Pancreas (tissue), 10 donors: ENCODE measurements at regions not wholly inside any gene's neighbourhood (a gene's known extent, or its start where the extent isn't known, plus 50 kb on each side); places are given as distances from the start of the nearest gene placed in this dataset.

Experiments used
- ATAC-seq, 4 donors: fragments of 200-7000 bp; cut with Tn5 transposase; one replicate each; pipeline versions ENCODE4 v1.8.0 to v1.9.1; 2020; ENCODE audit warnings: mild to moderate bottlenecking in 4 of 4, moderate library complexity in 4 of 4
- DNase-seq, 6 donors: peaks; one replicate each; pipeline ENCODE4 v3.0.0-alpha.2; 2020
- FAIRE-seq: peaks from 2 replicates; lab custom pipeline; 2012; peaks lifted over from hg19 to GRCh38; lab: Jason Lieb, UNC
- H3K27ac ChIP-seq, 4 donors: fragments of 200-600 bp; sonication (generic); 1 replicate in 3 of 4; 2 replicates in 1 of 4; pipeline versions ENCODE4 v1.5.0 to v1.8.0; 2020
- H3K27me3 ChIP-seq, 4 donors: fragments of 200-600 bp; one replicate each; pipeline ENCODE4 v1.8.0; 2021
- H3K36me3 ChIP-seq, 3 donors: fragments of 200-600 bp; sonication (generic) in 1 of 3; one replicate each; pipeline versions ENCODE4 v1.5.0 to v1.8.0; 2020 to 2021
- H3K4me1 ChIP-seq, 3 donors: fragments of 200-600 bp; one replicate each; pipeline ENCODE4 v1.8.0; 2021
- H3K4me3 ChIP-seq, 4 donors: fragments of 200-600 bp; sonication (generic) in 2 of 4; one replicate each; pipeline versions ENCODE4 v1.5.0 to v1.8.0; 2020 to 2021
- H3K9me3 ChIP-seq, 4 donors: fragments of 200-600 bp; one replicate each; pipeline ENCODE4 v1.8.0; 2021
- WGBS, 2 donors: extraction: QIAGEN DNeasy Blood & Tissue Kit; methylation state at CpG; one replicate each; pipeline ENCODE4 v1.1.7; 2013; 5-methylcytosine and 5-hydroxymethylcytosine counted together
- intact Hi-C, 3 donors: fragments of 100-400 bp; cut with DNase I; formaldehyde crosslinking; loops; one replicate each; pipeline versions ENCODE4 v1.11.1 to v1.14.2; 2022
- TF ChIP-seq, protein P1 (sequence below), 4 donors: fragments of 200-600 bp; sonication (generic) in 3 of 4; IDR thresholded peaks; one replicate each; pipeline versions ENCODE4 v1.5.0 to v1.8.0; 2021; ENCODE audit warnings: antibody characterized with exemption in 4 of 4
- donor health status: healthy with polysubstance abuse.
- donor health status: DM: no; HTN: no; CAD: no; lungs with moderate emphysema.
- donor health status: DM: no; HTN: no; CAD: no.
- donor health status: control.
- donor health status: control.
- donor health status: Bipolar disorder and iron deficiency.
- donor health status: DM: yes; HTN: yes; CAD: no.
- donor health status: DM: no; HTN: no; CAD: no.
- donor health status: DM: no; HTN: no; CAD: no.
- donor health status: DM: yes; HTN: yes; CAD: no.

DNA sequence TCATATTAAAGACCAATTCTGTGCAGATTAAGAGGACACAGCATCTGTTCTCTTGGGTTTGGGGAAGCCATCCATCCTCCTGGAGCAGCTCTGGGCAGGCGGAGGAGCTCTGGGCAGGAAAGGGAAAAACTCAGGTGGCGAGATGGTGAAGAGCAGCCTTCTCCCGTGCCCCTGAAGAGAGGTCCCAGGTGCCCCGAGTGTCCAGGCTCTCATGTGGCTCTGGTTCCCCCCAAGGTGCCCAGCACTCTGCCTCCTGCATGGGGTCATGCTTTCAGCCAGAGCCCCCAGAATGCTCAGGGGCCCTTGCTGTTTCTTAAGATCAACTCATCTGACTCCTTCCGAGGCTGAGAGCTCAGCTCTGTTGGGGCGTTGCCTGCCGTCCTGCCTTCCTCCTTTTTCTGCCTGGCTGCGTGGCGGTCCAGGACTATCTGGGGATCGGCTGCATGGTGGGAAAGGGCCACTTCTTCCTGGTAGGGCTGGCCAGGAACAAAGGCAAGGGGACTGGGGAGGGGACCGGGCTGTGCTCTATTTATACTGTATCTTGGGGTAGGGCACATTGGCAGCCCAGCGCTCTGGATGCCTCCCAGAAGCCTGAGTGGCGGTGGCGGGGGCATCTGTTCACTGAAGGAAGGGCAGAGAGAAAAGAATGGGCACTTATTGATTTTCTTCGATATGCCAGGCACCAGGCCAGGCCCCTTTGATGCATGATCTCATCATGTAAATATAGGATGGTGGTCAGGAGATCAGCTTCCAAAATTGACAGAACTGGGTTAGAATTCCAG, 103.2 kb upstream of the SDK2 start:
- H3K9me3 ChIP-seq = no peaks in the 10 kb centered on the region
- FAIRE-seq (no peak), ATAC-seq (peak; percentile 82 to 87 (median 82)), DNase-seq (peak; percentile 62 to 82 (median 76))
- H3K27me3 ChIP-seq = no peaks in the 10 kb centered on the region
- peak overlapping the region; percentile 50 to 67 (median 54) for H3K27ac ChIP-seq
- H3K4me1 ChIP-seq = peaks cover 0 to 4% (median 0%) of the 10 kb centered on the region in 3 donors
- TF ChIP-seq, protein P1, sequence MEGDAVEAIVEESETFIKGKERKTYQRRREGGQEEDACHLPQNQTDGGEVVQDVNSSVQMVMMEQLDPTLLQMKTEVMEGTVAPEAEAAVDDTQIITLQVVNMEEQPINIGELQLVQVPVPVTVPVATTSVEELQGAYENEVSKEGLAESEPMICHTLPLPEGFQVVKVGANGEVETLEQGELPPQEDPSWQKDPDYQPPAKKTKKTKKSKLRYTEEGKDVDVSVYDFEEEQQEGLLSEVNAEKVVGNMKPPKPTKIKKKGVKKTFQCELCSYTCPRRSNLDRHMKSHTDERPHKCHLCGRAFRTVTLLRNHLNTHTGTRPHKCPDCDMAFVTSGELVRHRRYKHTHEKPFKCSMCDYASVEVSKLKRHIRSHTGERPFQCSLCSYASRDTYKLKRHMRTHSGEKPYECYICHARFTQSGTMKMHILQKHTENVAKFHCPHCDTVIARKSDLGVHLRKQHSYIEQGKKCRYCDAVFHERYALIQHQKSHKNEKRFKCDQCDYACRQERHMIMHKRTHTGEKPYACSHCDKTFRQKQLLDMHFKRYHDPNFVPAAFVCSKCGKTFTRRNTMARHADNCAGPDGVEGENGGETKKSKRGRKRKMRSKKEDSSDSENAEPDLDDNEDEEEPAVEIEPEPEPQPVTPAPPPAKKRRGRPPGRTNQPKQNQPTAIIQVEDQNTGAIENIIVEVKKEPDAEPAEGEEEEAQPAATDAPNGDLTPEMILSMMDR (IDR thresholded peaks at IDR 0.05) = no peak
- no peaks in the 10 kb centered on the region for H3K36me3 ChIP-seq
- intact Hi-C loops = no loop called here
- H3K4me3 ChIP-seq = no peak overlapping the region
- 36 to 57% methylated on average over 15 of the region's 15 CpGs for WGBS, 2 donors

DNA sequence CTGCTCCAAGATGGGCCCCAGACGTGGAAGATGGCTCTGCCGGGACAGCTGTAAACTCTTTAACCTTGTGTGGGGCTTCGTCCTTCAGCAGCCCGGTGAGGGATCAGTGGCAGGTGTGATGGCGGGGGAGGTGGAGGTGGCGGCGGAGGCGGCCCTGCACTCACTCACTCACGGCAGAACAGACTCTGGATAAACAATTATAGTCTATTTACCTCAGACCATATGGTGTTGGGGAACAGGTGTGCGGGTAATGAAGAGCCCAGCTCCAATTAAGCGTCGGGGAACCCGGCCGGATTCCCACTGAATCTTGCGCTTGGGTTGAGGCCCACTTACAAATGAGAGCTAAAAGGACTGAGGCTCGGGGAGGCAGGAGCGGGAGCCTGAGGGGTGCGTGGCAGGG, 104.3 kb upstream of the SDK2 start:
- DNase-seq (peak in 1 of 6 donors; percentile 9), ATAC-seq (peak in 2 of 4 donors; percentile 60 to 61), FAIRE-seq (no peak)
- TF ChIP-seq, protein P1 (IDR thresholded peaks at IDR 0.05) = no peak
- H3K4me3 ChIP-seq = no peak overlapping the region
- H3K27me3 ChIP-seq = no peaks in the 10 kb centered on the region
- no peaks in the 10 kb centered on the region for H3K9me3 ChIP-seq
- peak overlapping the region in 2 of 4 donors; percentile 45 to 55 for H3K27ac ChIP-seq
- intact Hi-C loops = no loop called here
- WGBS, 2 donors = 65 to 66% methylated on average over 18 of the region's 18 CpGs
- H3K36me3 ChIP-seq = no peaks in the 10 kb centered on the region
- H3K4me1 ChIP-seq = peaks cover 0 to 4% (median 0%) of the 10 kb centered on the region in 3 donors

DNA sequence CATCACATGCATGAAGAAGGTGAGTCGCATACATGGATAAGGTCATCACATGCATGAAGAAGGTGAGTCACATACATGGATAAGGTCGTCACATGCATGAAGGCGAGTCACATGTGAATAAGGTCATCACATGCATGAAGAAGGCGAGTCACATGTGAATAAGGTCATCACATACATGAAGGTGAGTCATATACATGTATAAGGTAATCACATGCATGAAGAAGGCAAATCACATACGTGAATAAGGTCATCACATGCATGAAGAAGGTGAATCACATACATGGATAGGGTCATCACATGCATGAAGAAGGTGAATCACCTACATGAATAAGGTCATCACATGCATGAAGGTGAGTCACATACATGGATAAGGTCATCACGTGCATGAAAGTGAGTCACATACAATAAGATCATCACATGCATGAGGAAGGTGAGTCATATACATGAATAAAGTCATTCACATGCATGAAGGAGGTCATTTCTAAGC, 105.1 kb upstream of the SDK2 start:
- Histone ChIP-seq H3K4me3 (no peak overlapping the region), H3K27ac (no peak overlapping the region), H3K9me3 (no peaks in the 10 kb centered on the region), H3K4me1 (peaks cover 0 to 4% (median 0%) of the 10 kb centered on the region in 3 donors), H3K27me3 (no peaks in the 10 kb centered on the region), H3K36me3 (no peaks in the 10 kb centered on the region)
- TF ChIP-seq, protein P1 (IDR thresholded peaks at IDR 0.05) = no peak
- WGBS, 2 donors = 76 to 89% methylated on average over 6 of the region's 6 CpGs
- no peak for ATAC-seq
- DNase-seq = no peak
- intact Hi-C loops = no loop called here
- no peak for FAIRE-seq

DNA sequence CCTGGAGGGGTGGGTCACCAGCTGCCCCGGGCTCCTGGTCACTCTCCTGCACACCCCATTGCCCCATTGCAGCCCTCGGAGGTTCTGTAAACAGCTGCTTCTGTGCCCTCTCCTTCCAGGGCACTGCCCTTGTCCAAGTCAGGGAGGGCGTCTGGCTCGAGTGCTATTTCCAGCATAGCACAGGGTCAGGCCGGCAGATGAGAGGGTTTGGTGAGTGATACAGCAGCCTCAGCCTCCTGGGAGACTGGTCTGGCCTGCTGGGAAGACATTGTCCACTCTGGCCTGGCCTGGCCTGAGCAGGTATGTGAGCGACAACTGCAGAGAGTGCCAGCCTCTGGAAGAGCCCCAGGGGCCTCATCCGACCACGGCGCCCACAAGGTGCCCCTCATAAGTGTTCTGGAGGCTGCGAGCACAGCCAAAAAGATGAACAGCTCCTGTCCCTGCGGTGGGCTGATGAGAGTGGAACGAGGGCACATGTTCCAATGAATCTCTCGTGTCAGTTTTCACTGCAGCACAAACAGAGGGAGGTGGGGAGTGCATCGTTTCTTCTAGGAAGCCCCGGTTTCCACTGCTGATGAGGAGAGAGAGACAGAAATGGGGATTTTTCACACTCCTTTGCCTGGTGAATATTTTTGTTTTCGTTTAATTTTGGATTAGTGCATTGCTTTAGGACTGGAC, 105.8 kb upstream of the SDK2 start:
- no peaks in the 10 kb centered on the region for H3K9me3 ChIP-seq
- peaks cover 0 to 4% (median 0%) of the 10 kb centered on the region in 3 donors for H3K4me1 ChIP-seq
- intact Hi-C loops = no loop called here
- no peak for FAIRE-seq
- H3K4me3 ChIP-seq = no peak overlapping the region
- H3K27ac ChIP-seq = no peak overlapping the region
- TF ChIP-seq, protein P1 (IDR thresholded peaks at IDR 0.05) = no peak
- DNase-seq = no peak
- no peaks in the 10 kb centered on the region for H3K36me3 ChIP-seq
- ATAC-seq = no peak
- no peaks in the 10 kb centered on the region for H3K27me3 ChIP-seq
- WGBS, 2 donors = 67 to 75% methylated on average over 16 of the region's 16 CpGs
